Keratinocyte (primary cell): ENCODE measurements at regions not wholly inside any gene's neighbourhood (a gene's known extent, or its start where the extent isn't known, plus 50 kb on each side); places are given as distances from the start of the nearest gene placed in this dataset.

ENCODE experiments used
- DNase-seq: peaks from one replicate; pipeline ENCODE4 v3.0.0-alpha.2; 2011; ENCODE audit warnings: low read depth, missing footprints, low spot score
- FAIRE-seq: peaks from 2 replicates; lab custom pipeline; 2011; peaks lifted over from hg19 to GRCh38; lab: Jason Lieb, UNC
- H2AFZ ChIP-seq: 2 replicates; pipeline ENCODE4 v1.6.0; 2012; ENCODE audit warnings: low read length, control low read depth, inconsistent platforms; ENCODE audit not compliant: control insufficient read depth
- H3K27ac ChIP-seq: 2 replicates; pipeline ENCODE4 v1.5.1; 2011; ENCODE audit warnings: low read length; ENCODE audit not compliant: control insufficient read depth, insufficient read depth
- H3K27me3 ChIP-seq: 3 replicates; pipeline ENCODE4 v1.6.0; 2011; ENCODE audit warnings: low read length; ENCODE audit not compliant: control insufficient read depth, insufficient read depth; ENCODE audit errors: extremely low read depth
- H3K36me3 ChIP-seq, 2 experiments: 2 replicates in 1 of 2; 3 replicates in 1 of 2; pipeline ENCODE4 v1.5.1; 2011; ENCODE audit warnings: low read length in 2 of 2, mild to moderate bottlenecking in 1 of 2; ENCODE audit not compliant: control insufficient read depth in 2 of 2, insufficient read depth in 2 of 2; ENCODE audit errors: extremely low read depth in 1 of 2
- H3K4me1 ChIP-seq: 3 replicates; pipeline ENCODE4 v1.5.1; 2011; ENCODE audit warnings: low read length; ENCODE audit not compliant: control insufficient read depth, insufficient read depth; ENCODE audit errors: extremely low read depth
- H3K4me2 ChIP-seq: 3 replicates; pipeline ENCODE4 v1.6.0; 2011; ENCODE audit warnings: low read depth, low read length; ENCODE audit not compliant: control insufficient read depth, insufficient read depth; ENCODE audit errors: extremely low read depth
- H3K4me3 ChIP-seq, 3 experiments: fragments of 200-600 bp in 1 of 3; sonication (generic) in 1 of 3; 2 replicates in 2 of 3; 3 replicates in 1 of 3; pipeline ENCODE4 v1.5.1; 2011 to 2016; ENCODE audit warnings: low read length in 3 of 3, mild to moderate bottlenecking in 3 of 3, control low read depth in 2 of 3, inconsistent platforms in 1 of 3, low read depth in 1 of 3, mixed read lengths in 1 of 3, mixed run types in 1 of 3, moderate library complexity in 1 of 3; ENCODE audit not compliant: control insufficient read depth in 2 of 3, insufficient read depth in 2 of 3; ENCODE audit errors: extremely low read depth in 1 of 3
- H3K79me2 ChIP-seq: 2 replicates; pipeline ENCODE4 v1.6.0; 2012; ENCODE audit warnings: low read length; ENCODE audit not compliant: control insufficient read depth, insufficient read depth
- H3K9ac ChIP-seq: 3 replicates; pipeline ENCODE4 v1.6.0; 2011; ENCODE audit warnings: low read length; ENCODE audit not compliant: control insufficient read depth, insufficient read depth; ENCODE audit errors: extremely low read depth
- H3K9me1 ChIP-seq: 3 replicates; pipeline ENCODE4 v1.6.0; 2011; ENCODE audit warnings: low read length; ENCODE audit not compliant: control insufficient read depth, insufficient read depth; ENCODE audit errors: extremely low read depth
- H3K9me3 ChIP-seq: 2 replicates; pipeline ENCODE4 v1.5.1; 2012; ENCODE audit warnings: low read depth, low read length; ENCODE audit not compliant: control insufficient read depth
- H4K20me1 ChIP-seq: 3 replicates; pipeline ENCODE4 v1.6.0; 2011; ENCODE audit warnings: low read length; ENCODE audit not compliant: control insufficient read depth, insufficient read depth; ENCODE audit errors: extremely low read depth
- CTCF ChIP-seq, 3 experiments: IDR thresholded peaks in 1 of 3; conservative IDR thresholded peaks in 1 of 3; optimal IDR thresholded peaks in 1 of 3; 2 replicates in 2 of 3; 3 replicates in 1 of 3; pipeline versions ENCODE3 to v1.5.1; 2011; ENCODE audit warnings: low read length in 3 of 3, mild to moderate bottlenecking in 3 of 3, moderate library complexity in 2 of 3, control low read depth in 1 of 3, inconsistent platforms in 1 of 3; ENCODE audit not compliant: insufficient read depth in 2 of 3; ENCODE audit errors: extremely low read depth in 1 of 3
- EZH2 ChIP-seq: IDR thresholded peaks from one replicate; pipeline ENCODE4 v1.6.1; 2012; ENCODE audit warnings: inconsistent platforms, mild to moderate bottlenecking, low read length, moderate library complexity
- dilution Hi-C: fragments of 300-500 bp; cut with MboI; formaldehyde crosslinking; loops from one replicate; pipeline ENCODE4 v1.7.0; 2020; ENCODE audit warnings: low sequenced_read_pairs; ENCODE audit not compliant: extremely low pct_ligation_motif_present

DNA sequence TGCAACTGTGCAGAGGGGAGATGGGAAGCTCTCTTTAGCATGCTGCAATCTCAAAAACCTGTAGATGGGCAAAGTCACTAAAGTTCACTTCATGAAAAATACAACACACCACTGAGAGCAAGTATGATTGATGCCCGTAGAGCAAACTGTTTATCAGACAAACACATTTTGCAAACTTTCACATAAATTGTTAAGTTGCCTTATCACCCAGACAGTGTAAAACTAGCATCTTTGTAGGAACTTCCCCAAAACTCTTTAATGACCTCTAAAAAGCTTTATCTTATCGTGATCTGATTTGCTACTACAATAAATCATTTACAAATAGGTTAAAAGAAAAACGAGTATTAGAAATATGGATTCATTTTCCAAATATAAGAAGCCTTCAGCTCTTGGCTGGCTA is 391.0 kb downstream of the LMO4 start:
- H3K4me1 ChIP-seq = no peaks in the 10 kb centered on the region
- H2AFZ ChIP-seq = no peak overlapping the region
- H4K20me1 ChIP-seq = no peaks in the 10 kb centered on the region
- TF ChIP-seq EZH2 (no peak), CTCF (optimal IDR thresholded peaks at IDR 0.05 in 1 of 3, IDR thresholded peaks at IDR 0.05 in 1 of 3, conservative IDR thresholded peaks at IDR 0.05 in 1 of 3; ENCODE audit: extremely low read depth in 1 of 3, insufficient read depth in 2 of 3, low read length in 3 of 3) (no peak)
- no peak for FAIRE-seq
- no peak overlapping the region for H3K4me2 ChIP-seq
- no peak overlapping the region for H3K27ac ChIP-seq
- H3K27me3 ChIP-seq = no peaks in the 10 kb centered on the region
- no peak for DNase-seq
- dilution Hi-C loops = no loop called here
- no peaks in the 10 kb centered on the region for H3K9me3 ChIP-seq
- no peaks in the 10 kb centered on the region for H3K79me2 ChIP-seq
- H3K36me3 ChIP-seq = no peaks in the 10 kb centered on the region
- H3K9me1 ChIP-seq = no peaks in the 10 kb centered on the region
- H3K4me3 ChIP-seq = no peak overlapping the region
- H3K9ac ChIP-seq = no peak overlapping the region

GRCh38 chr1:87720561-87720960 is 391.9 kb downstream of the LMO4 start:
- no peaks in the 10 kb centered on the region for H3K27me3 ChIP-seq
- H3K4me2 ChIP-seq = no peak overlapping the region

More at GRCh38 chr1:87720561-87720960, 391.9 kb downstream of the LMO4 start:
- no peak for FAIRE-seq
- dilution Hi-C loops = no loop called here
- H3K9ac ChIP-seq = no peak overlapping the region
- no peaks in the 10 kb centered on the region for H3K9me3 ChIP-seq
- no peaks in the 10 kb centered on the region for H3K36me3 ChIP-seq
- H3K27ac ChIP-seq = no peak overlapping the region
- TF ChIP-seq EZH2 = no peak
- no peak for TF ChIP-seq CTCF (optimal IDR thresholded peaks at IDR 0.05 in 1 of 3, IDR thresholded peaks at IDR 0.05 in 1 of 3, conservative IDR thresholded peaks at IDR 0.05 in 1 of 3; ENCODE audit: extremely low read depth in 1 of 3, insufficient read depth in 2 of 3, low read length in 3 of 3)
- no peaks in the 10 kb centered on the region for H3K4me1 ChIP-seq
- H3K4me3 ChIP-seq = no peak overlapping the region
- DNase-seq = no peak
- no peaks in the 10 kb centered on the region for H3K79me2 ChIP-seq
- H3K9me1 ChIP-seq = no peaks in the 10 kb centered on the region
- H2AFZ ChIP-seq = no peak overlapping the region
- H4K20me1 ChIP-seq = no peaks in the 10 kb centered on the region
